PC-9 (cell line): ENCODE measurements at regions not wholly inside any gene's neighbourhood (a gene's known extent, or its start where the extent isn't known, plus 50 kb on each side); places are given as distances from the start of the nearest gene placed in this dataset.

Source experiments
- CTCF ChIP-seq: fragments of 200-600 bp; sonication (generic); conservative IDR thresholded peaks from 2 replicates; pipeline ENCODE4 v1.6.1; 2017; ENCODE audit warnings: mixed run types, antibody characterized with exemption, mild to moderate bottlenecking, moderate library complexity
- EZH2 ChIP-seq: fragments of 200-600 bp; sonication (generic); IDR thresholded peaks from 2 replicates; pipeline ENCODE4 v1.8.0; 2017; ENCODE audit warnings: antibody characterized with exemption, low read depth

DNA sequence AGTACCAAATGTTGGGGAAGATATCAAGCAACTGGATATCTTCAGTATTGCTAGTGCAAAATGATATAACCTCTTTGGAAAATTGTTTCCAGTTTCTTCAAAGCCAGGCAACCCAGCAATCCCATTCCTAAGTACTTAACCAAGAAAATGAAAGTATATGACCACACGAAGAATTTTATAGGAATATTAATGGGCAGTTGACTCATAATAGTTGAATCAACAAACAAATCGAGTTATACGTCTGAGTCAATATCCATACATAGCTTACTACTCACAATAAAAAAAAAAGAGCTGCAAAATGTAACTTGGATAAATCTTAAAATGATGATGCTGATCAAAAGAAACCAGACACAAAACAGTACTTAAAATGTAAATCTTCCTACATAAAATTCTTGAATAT lies 810.4 kb downstream of the METTL4 start:
- no peak for TF ChIP-seq CTCF
- no peak for TF ChIP-seq EZH2
